H1 (cell line): ENCODE measurements at regions not wholly inside any gene's neighbourhood (a gene's known extent, or its start where the extent isn't known, plus 50 kb on each side); places are given as distances from the start of the nearest gene placed in this dataset.

Experiments
- CTCF ChIA-PET: fragments of 300-600 bp; sonication (Branson Sonifier 250); formaldehyde crosslinking; loops from one replicate; lab custom pipeline; 2021; ENCODE audit not compliant: partially characterized antibody; lab: Charles Lee
- POLR2A ChIA-PET: fragments of 300-600 bp; sonication (Branson Sonifier 250); formaldehyde crosslinking; loops from one replicate; lab custom pipeline; 2021; ENCODE audit warnings: inconsistent platforms; ENCODE audit not compliant: partially characterized antibody; lab: Charles Lee
- DNase-seq, 2 experiments: peaks; one replicate each; pipeline versions ENCODE4 v3.0.0 to v3.0.0-alpha.2; 2010 to 2022; ENCODE audit warnings: low spot score in 2 of 2, low read depth in 1 of 2, mixed read lengths in 1 of 2
- FAIRE-seq: peaks from 2 replicates; lab custom pipeline; 2011; peaks lifted over from hg19 to GRCh38; lab: Jason Lieb, UNC
- H2AFZ ChIP-seq: 2 replicates; pipeline ENCODE4 v1.8.1; 2012; ENCODE audit warnings: low read length, inconsistent platforms
- H2AK5ac ChIP-seq: 2 replicates; pipeline ENCODE4 v1.6.1; 2013; ENCODE audit warnings: low read depth, low read length
- H2BK120ac ChIP-seq: replicated peaks from 2 replicates; pipeline ENCODE3; 2013; ENCODE audit warnings: low read depth, low read length, inconsistent platforms
- H2BK12ac ChIP-seq: 2 replicates; pipeline ENCODE4 v1.6.1; 2013; ENCODE audit warnings: low read depth, low read length
- H2BK15ac ChIP-seq: 2 replicates; pipeline ENCODE4 v1.6.1; 2013; ENCODE audit warnings: low read length
- H2BK20ac ChIP-seq: 2 replicates; pipeline ENCODE4 v1.6.1; 2013; ENCODE audit warnings: low read length
- H2BK5ac ChIP-seq: 2 replicates; pipeline ENCODE4 v1.6.1; 2013; ENCODE audit warnings: low read depth, low read length
- H3K14ac ChIP-seq: 2 replicates; pipeline ENCODE4 v1.6.1; 2013; ENCODE audit warnings: inconsistent platforms; ENCODE audit not compliant: insufficient read length
- H3K18ac ChIP-seq: 2 replicates; pipeline ENCODE4 v1.6.1; 2013; ENCODE audit warnings: low read length; ENCODE audit errors: extremely low read depth
- H3K23ac ChIP-seq: 2 replicates; pipeline ENCODE4 v1.6.1; 2013; ENCODE audit warnings: inconsistent platforms; ENCODE audit not compliant: insufficient read length
- H3K23me2 ChIP-seq: 2 replicates; pipeline ENCODE4 v1.6.1; 2013; ENCODE audit warnings: low read depth, low read length
- H3K27ac ChIP-seq: 2 replicates; pipeline ENCODE4 v1.6.1; 2011; ENCODE audit warnings: low read depth, low read length, inconsistent platforms
- H3K27me3 ChIP-seq, 4 experiments: replicated peaks in 1 of 4; 1 replicate in 1 of 4; 2 replicates in 3 of 4; pipeline versions ENCODE4 v1.6.1 to v1.8.1; 2011 to 2013; ENCODE audit warnings: low read length in 3 of 4, mild to moderate bottlenecking in 3 of 4, inconsistent platforms in 2 of 4, mixed read lengths in 2 of 4, moderate library complexity in 1 of 4; ENCODE audit not compliant: control insufficient read depth in 3 of 4, insufficient read depth in 3 of 4; ENCODE audit errors: extremely low read depth in 1 of 4
- H3K36me3 ChIP-seq, 4 experiments: 2 replicates each; pipeline versions ENCODE4 v1.6.1 to v1.8.1; 2011 to 2013; ENCODE audit warnings: mild to moderate bottlenecking in 4 of 4, low read length in 3 of 4, moderate library complexity in 2 of 4, control low read depth in 1 of 4, inconsistent platforms in 1 of 4; ENCODE audit not compliant: insufficient read depth in 4 of 4, control insufficient read depth in 2 of 4
- H3K4ac ChIP-seq: replicated peaks from 2 replicates; pipeline ENCODE3; 2013; ENCODE audit warnings: low read length, low read depth, mixed read lengths, inconsistent platforms; ENCODE audit not compliant: insufficient read length
- H3K4me1 ChIP-seq, 4 experiments: replicated peaks in 1 of 4; 1 replicate in 1 of 4; 2 replicates in 3 of 4; pipeline versions ENCODE4 v1.6.1 to v1.8.1; 2011 to 2013; ENCODE audit warnings: low read length in 3 of 4, inconsistent platforms in 2 of 4, mixed read lengths in 1 of 4; ENCODE audit not compliant: insufficient read depth in 4 of 4, control insufficient read depth in 3 of 4
- H3K4me2 ChIP-seq, 2 experiments: 2 replicates each; pipeline versions ENCODE4 v1.6.1 to v1.8.1; 2011 to 2013; ENCODE audit warnings: low read depth in 2 of 2, low read length in 2 of 2, control low read depth in 1 of 2, inconsistent platforms in 1 of 2, mild to moderate bottlenecking in 1 of 2; ENCODE audit not compliant: insufficient read depth in 1 of 2
- H3K4me3 ChIP-seq, 4 experiments: fragments of 200-600, 300-600 bp in 1 of 4; sonication (generic), shearing (Covaris generic), sonication (Bioruptor Twin) in 1 of 4; 2 replicates each; pipeline versions ENCODE4 v1.5.1 to v1.8.1; 2011 to 2016; ENCODE audit warnings: low read length in 4 of 4, low read depth in 3 of 4, control low read depth in 2 of 4, inconsistent platforms in 2 of 4, mild to moderate bottlenecking in 2 of 4, mixed read lengths in 1 of 4, moderate library complexity in 1 of 4; ENCODE audit not compliant: insufficient read depth in 2 of 4; ENCODE audit errors: extremely low read depth in 1 of 4
- H3K56ac ChIP-seq: replicated peaks from 2 replicates; pipeline ENCODE3; 2013; ENCODE audit warnings: low read depth, mild to moderate bottlenecking, mixed read lengths, low read length, inconsistent platforms; ENCODE audit not compliant: insufficient read length
- H3K79me1 ChIP-seq: 2 replicates; pipeline ENCODE4 v1.6.1; 2013; ENCODE audit warnings: low read depth, low read length, control low read depth
- H3K79me2 ChIP-seq, 2 experiments: 2 replicates each; pipeline versions ENCODE4 v1.6.1 to v1.8.1; 2012 to 2013; ENCODE audit warnings: low read length in 2 of 2, mild to moderate bottlenecking in 2 of 2, inconsistent platforms in 1 of 2; ENCODE audit not compliant: insufficient read depth in 2 of 2, control insufficient read depth in 1 of 2
- H3K9ac ChIP-seq, 4 experiments: replicated peaks in 1 of 4; 1 replicate in 1 of 4; 2 replicates in 3 of 4; pipeline versions ENCODE4 v1.6.1 to v1.8.1; 2011 to 2013; ENCODE audit warnings: low read depth in 3 of 4, low read length in 3 of 4, control low read depth in 2 of 4, mild to moderate bottlenecking in 2 of 4, moderate library complexity in 2 of 4, inconsistent platforms in 1 of 4; ENCODE audit errors: extremely low read depth in 1 of 4
- H3K9me3 ChIP-seq, 2 experiments: 2 replicates each; pipeline versions ENCODE4 v1.6.1 to v1.8.1; 2012 to 2013; ENCODE audit warnings: mild to moderate bottlenecking in 2 of 2, moderate library complexity in 2 of 2, control low read depth in 1 of 2, inconsistent platforms in 1 of 2, low read depth in 1 of 2, low read length in 1 of 2, mixed read lengths in 1 of 2; ENCODE audit not compliant: insufficient read depth in 2 of 2
- H4K20me1 ChIP-seq, 2 experiments: replicated peaks in 1 of 2; 2 replicates each; pipeline versions ENCODE3 to v1.8.1; 2011 to 2013; ENCODE audit warnings: inconsistent platforms in 2 of 2, low read length in 2 of 2, mild to moderate bottlenecking in 1 of 2; ENCODE audit not compliant: insufficient read depth in 2 of 2, control insufficient read depth in 1 of 2
- H4K5ac ChIP-seq: 2 replicates; pipeline ENCODE4 v1.6.1; 2013; ENCODE audit warnings: low read length, low read depth, mixed read lengths, inconsistent platforms; ENCODE audit not compliant: insufficient read length
- H4K8ac ChIP-seq: 2 replicates; pipeline ENCODE4 v1.8.0; 2013; ENCODE audit warnings: mild to moderate bottlenecking, moderate library complexity, low read length, inconsistent platforms; ENCODE audit not compliant: insufficient read depth; ENCODE audit errors: extremely low read depth
- H4K91ac ChIP-seq: replicated peaks from 2 replicates; pipeline ENCODE3; 2013; ENCODE audit warnings: low read length, mixed read lengths, inconsistent platforms; ENCODE audit not compliant: insufficient read length
- BACH1 ChIP-seq: IDR thresholded peaks from 2 replicates; pipeline ENCODE4 v1.6.1; 2012; ENCODE audit warnings: low read length, improper control_type of control experiment
- BRCA1 ChIP-seq: IDR thresholded peaks from 2 replicates; pipeline ENCODE4 v1.6.1; 2012; ENCODE audit warnings: low read depth, low read length, improper control_type of control experiment
- CHD1 ChIP-seq: IDR thresholded peaks from 2 replicates; pipeline ENCODE4 v1.6.1; 2012; ENCODE audit warnings: low read depth, low read length, improper control_type of control experiment
- CHD2 ChIP-seq: IDR thresholded peaks from 2 replicates; pipeline ENCODE4 v1.6.1; 2012; ENCODE audit warnings: low read length, improper control_type of control experiment
- CTBP2 ChIP-seq: IDR thresholded peaks from 2 replicates; pipeline ENCODE4 v1.7.0; 2011; ENCODE audit warnings: borderline replicate concordance, mild to moderate bottlenecking, moderate library complexity, mixed read lengths, low read length; ENCODE audit not compliant: insufficient read depth, insufficient read length
- CTCF ChIP-seq, 3 experiments: IDR thresholded peaks; 1 replicate in 2 of 3; 2 replicates in 1 of 3; pipeline versions ENCODE4 v1.5.1 to v1.6.1; 2011; ENCODE audit warnings: low read length in 3 of 3, mild to moderate bottlenecking in 3 of 3, inconsistent platforms in 2 of 3, low read depth in 1 of 3, moderate library complexity in 1 of 3; ENCODE audit not compliant: insufficient read depth in 1 of 3; ENCODE audit errors: control extremely low read depth in 1 of 3
- JUN ChIP-seq: IDR thresholded peaks from 2 replicates; pipeline ENCODE4 v1.6.1; 2011; ENCODE audit warnings: low read depth, mild to moderate bottlenecking, improper control_type of control experiment, low read length
- KDM1A ChIP-seq: fragments of 200-600, 300-600 bp; sonication (generic); IDR thresholded peaks from 2 replicates; pipeline ENCODE4 v1.7.1; 2016; ENCODE audit warnings: mild to moderate bottlenecking, low read length, borderline replicate concordance
- KDM4A ChIP-seq: IDR thresholded peaks from one replicate; pipeline ENCODE4 v1.7.1; 2012; ENCODE audit warnings: low read depth, mild to moderate bottlenecking, moderate library complexity, low read length, inconsistent platforms; ENCODE audit not compliant: severe bottlenecking
- RAD21 ChIP-seq, 2 experiments: IDR thresholded peaks in 1 of 2; conservative IDR thresholded peaks in 1 of 2; 2 replicates each; pipeline ENCODE4 v1.6.1; 2011; ENCODE audit warnings: low read depth in 2 of 2, low read length in 2 of 2, improper control_type of control experiment in 1 of 2, inconsistent platforms in 1 of 2, mild to moderate bottlenecking in 1 of 2, moderate library complexity in 1 of 2
- SP4 ChIP-seq: IDR thresholded peaks from 2 replicates; pipeline ENCODE4 v1.6.1; 2012; ENCODE audit warnings: low read length, inconsistent platforms
- SRF ChIP-seq: IDR thresholded peaks from 2 replicates; pipeline ENCODE4 v1.6.1; 2011; ENCODE audit warnings: mild to moderate bottlenecking, low read depth, low read length, moderate library complexity
- TCF12 ChIP-seq: IDR thresholded peaks from 2 replicates; pipeline ENCODE4 v1.6.1; 2011; ENCODE audit warnings: low read depth, mild to moderate bottlenecking, low read length
- whole genome bisulfite sequencing, 2 experiments: shearing (Covaris generic) in 1 of 2; methylation state at CpG; one replicate each; pipeline versions ENCODE4 v1.1.6 to v1.1.7; 2013 to 2015; ENCODE audit warnings: low lambda C conversion rate in 2 of 2, mixed read lengths in 2 of 2, inconsistent platforms in 1 of 2, low coverage in 1 of 2, missing lambda C conversion rate in 1 of 2; ENCODE audit not compliant: insufficient replicate concordance in 2 of 2, insufficient coverage in 1 of 2, insufficient read length in 1 of 2; ENCODE audit errors: extremely low coverage in 1 of 2, missing lambda C conversion rate in 1 of 2; 5-methylcytosine and 5-hydroxymethylcytosine counted together

DNA sequence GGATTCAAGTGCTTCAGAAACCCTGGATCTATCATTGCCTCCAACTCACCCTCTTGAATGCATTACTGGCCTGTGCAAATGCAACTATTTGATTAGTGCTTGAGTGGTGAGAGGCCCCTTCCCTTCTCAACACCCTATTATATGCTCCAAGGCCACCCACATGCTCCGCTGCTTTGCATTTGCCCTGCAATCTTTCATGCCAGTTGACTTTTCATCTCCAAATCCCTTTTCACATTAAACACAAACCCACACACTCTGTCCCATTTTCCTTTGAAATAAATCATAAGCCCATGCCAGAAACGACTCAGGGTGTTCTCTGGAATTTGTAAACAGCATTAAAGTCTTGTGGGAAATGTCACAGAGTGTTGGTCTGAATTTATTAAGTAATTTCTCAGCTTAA, 78.9 kb upstream of the CTTNBP2NL start:
- CTCF ChIA-PET, result interaction anchor here (1.0 to 2.8 kb wide), 4 partner anchors 10 to 310 kb away, joined by 3 to 9 read pairs (median 8); no protein-coding TSS in a partner anchor
- POLR2A ChIA-PET, result no interaction called here
- Histone ChIP-seq H4K20me1 (no peaks in the 10 kb centered on the region), H3K4ac (no peak overlapping the region), H4K5ac (no peak overlapping the region), H3K9ac (no peak overlapping the region), H2BK5ac (no peak overlapping the region), H3K79me1 (no peaks in the 10 kb centered on the region), H3K23me2 (no peaks in the 10 kb centered on the region), H3K79me2 (no peaks in the 10 kb centered on the region), H3K23ac (no peak overlapping the region), H3K4me3 (no peak overlapping the region), H4K8ac (no peak overlapping the region), H2AK5ac (no peak overlapping the region), H3K27ac (no peak overlapping the region), H3K36me3 (no peaks in the 10 kb centered on the region), H3K4me2 (no peak overlapping the region), H3K4me1 (no peaks in the 10 kb centered on the region; a peak in 1 of 7 replicates), H2BK20ac (no peak overlapping the region), H2BK12ac (no peak overlapping the region), H4K91ac (no peak overlapping the region), H2AFZ (no peak overlapping the region), H3K18ac (no peak overlapping the region), H3K27me3 (no peaks in the 10 kb centered on the region), H2BK120ac (no peak overlapping the region), H3K14ac (no peak overlapping the region), H3K56ac (no peak overlapping the region), H3K9me3 (no peaks in the 10 kb centered on the region), H2BK15ac (no peak overlapping the region)
- DNase-seq, result no peak
- peak; percentile 7 for FAIRE-seq
- WGBS, 2 experiments, result 90% methylated on average over 2 of the region's 2 CpGs; no CpG with 5 or more reads in 1 of the 2 experiments
- TF ChIP-seq SRF (no peak), RAD21 (IDR thresholded peaks at IDR 0.05 in 1 of 2, conservative IDR thresholded peaks at IDR 0.05 in 1 of 2; ENCODE audit: low read depth in 2 of 2, low read length in 2 of 2) (no peak), BACH1 (no peak), BRCA1 (no peak), JUN (no peak), KDM4A (no peak), CTCF (IDR thresholded peaks at IDR 0.05; ENCODE audit: control extremely low read depth in 1 of 3, insufficient read depth in 1 of 3, low read depth in 1 of 3, low read length in 3 of 3) (no peak), TCF12 (no peak), CHD1 (no peak), CTBP2 (no peak), CHD2 (no peak), SP4 (no peak), KDM1A (no peak)
